Natural killer cell (primary cell): ENCODE measurements at regions not wholly inside any gene's neighbourhood (a gene's known extent, or its start where the extent isn't known, plus 50 kb on each side); places are given as distances from the start of the nearest gene placed in this dataset.

Source experiments
- ATAC-seq, 3 donors: fragments of 150-1000 bp in 2 of 3; fragments of 200-7000 bp in 1 of 3; cut with Tn5 transposase; 1 replicate in 1 of 3; 2 replicates in 2 of 3; pipeline ENCODE4 v1.10.0; 2021; ENCODE audit warnings: mild to moderate bottlenecking in 2 of 3, moderate library complexity in 2 of 3
- DNase-seq, 2 donors: peaks; one replicate each; pipeline versions ENCODE4 v3.0.0 to v3.0.0-alpha.2; 2013 to 2021; ENCODE audit warnings: mixed read lengths in 1 of 2
- H3K27ac ChIP-seq: one replicate; pipeline ENCODE4 v1.5.1; 2013; ENCODE audit warnings: mild to moderate bottlenecking, low read length
- H3K27me3 ChIP-seq: one replicate; pipeline ENCODE4 v1.6.1; 2013; ENCODE audit warnings: low read length; ENCODE audit not compliant: control insufficient read depth, insufficient read depth
- H3K36me3 ChIP-seq: one replicate; pipeline ENCODE4 v1.6.1; 2013; ENCODE audit warnings: low read length; ENCODE audit not compliant: control insufficient read depth, insufficient read depth
- H3K4me1 ChIP-seq: one replicate; pipeline ENCODE4 v1.6.1; 2013; ENCODE audit warnings: low read length; ENCODE audit not compliant: control insufficient read depth, insufficient read depth
- H3K4me3 ChIP-seq: one replicate; pipeline ENCODE4 v1.5.1; 2013; ENCODE audit warnings: low read length
- H3K9me3 ChIP-seq: one replicate; pipeline ENCODE4 v1.6.1; 2013; ENCODE audit warnings: low read length; ENCODE audit not compliant: control insufficient read depth, insufficient read depth
- H3K27ac Mint-ChIP-seq, 2 donors: one replicate each; pipeline ENCODE4 v1.8.0; 2022; ENCODE audit warnings: mild to moderate bottlenecking in 2 of 2, mixed read lengths in 2 of 2, moderate library complexity in 1 of 2
- H3K27me3 Mint-ChIP-seq, 2 donors: one replicate each; pipeline ENCODE4 v1.8.0; 2022; ENCODE audit warnings: low read depth in 2 of 2, mixed read lengths in 2 of 2
- H3K36me3 Mint-ChIP-seq: one replicate; pipeline ENCODE4 v1.8.0; 2022; ENCODE audit warnings: mixed read lengths
- H3K4me1 Mint-ChIP-seq, 2 donors: one replicate each; pipeline ENCODE4 v1.8.0; 2022; ENCODE audit warnings: mixed read lengths in 2 of 2
- H3K4me3 Mint-ChIP-seq: one replicate; pipeline ENCODE4 v1.8.0; 2022; ENCODE audit warnings: mild to moderate bottlenecking, moderate library complexity, mixed read lengths
- H3K9me3 Mint-ChIP-seq, 2 donors: one replicate each; pipeline ENCODE4 v1.8.0; 2022; ENCODE audit warnings: mixed read lengths in 2 of 2
- CTCF ChIP-seq: fragments of 200-600 bp; IDR thresholded peaks from one replicate; pipeline ENCODE4 v1.8.0; 2022; ENCODE audit warnings: antibody characterized with exemption
- WGBS: methylation state at CpG from one replicate; pipeline ENCODE4 v1.1.7; 2013; ENCODE audit warnings: missing lambda C conversion rate; ENCODE audit not compliant: insufficient coverage; 5-methylcytosine and 5-hydroxymethylcytosine counted together
- intact Hi-C: fragments of 100-400 bp; cut with micrococcal nuclease; formaldehyde crosslinking; loops from one replicate; pipeline ENCODE4 v1.14.2; 2022

DNA sequence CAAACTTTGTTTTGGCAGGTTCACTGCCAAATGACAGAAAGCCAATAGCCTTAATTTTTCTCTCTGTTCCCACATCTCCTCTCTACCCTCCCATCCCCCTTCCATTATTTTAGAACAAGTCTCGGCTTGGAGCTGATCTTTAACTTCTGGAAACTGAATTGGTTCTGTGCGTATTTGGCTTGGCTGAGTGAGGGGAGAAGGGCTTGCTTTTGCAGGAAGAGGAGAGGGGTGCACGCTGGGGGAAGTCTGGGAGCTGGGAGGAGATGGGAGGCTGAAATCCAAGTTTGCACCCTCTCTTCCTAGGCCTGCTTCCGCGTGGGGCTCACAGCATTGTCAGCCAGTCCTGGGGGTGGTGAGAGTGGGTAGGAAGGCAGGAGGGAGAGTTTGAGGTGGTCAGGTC lies 176.1 kb upstream of the SPRED2 start:
- intact Hi-C loops, result no loop called here
- Histone ChIP-seq H3K27me3 (no peaks in the 10 kb centered on the region), H3K27ac (no peak overlapping the region), H3K36me3 (no peaks in the 10 kb centered on the region), H3K9me3 (no peaks in the 10 kb centered on the region), H3K4me1 (peaks cover 12% of the 10 kb centered on the region), H3K4me3 (no peak overlapping the region)
- ATAC-seq (no peak), DNase-seq (no peak)
- H3K27me3 Mint-ChIP-seq, result peaks cover 3 to 9% of the 10 kb centered on the region in 2 donors
- H3K36me3 Mint-ChIP-seq, result no peaks in the 10 kb centered on the region
- no peaks in the 10 kb centered on the region for H3K9me3 Mint-ChIP-seq
- no peak overlapping the region for H3K4me3 Mint-ChIP-seq
- H3K4me1 Mint-ChIP-seq, result no peaks in the 10 kb centered on the region
- 82% methylated on average over 5 of the region's 5 CpGs for WGBS
- TF ChIP-seq CTCF, result no peak
- H3K27ac Mint-ChIP-seq, result no peak overlapping the region

DNA sequence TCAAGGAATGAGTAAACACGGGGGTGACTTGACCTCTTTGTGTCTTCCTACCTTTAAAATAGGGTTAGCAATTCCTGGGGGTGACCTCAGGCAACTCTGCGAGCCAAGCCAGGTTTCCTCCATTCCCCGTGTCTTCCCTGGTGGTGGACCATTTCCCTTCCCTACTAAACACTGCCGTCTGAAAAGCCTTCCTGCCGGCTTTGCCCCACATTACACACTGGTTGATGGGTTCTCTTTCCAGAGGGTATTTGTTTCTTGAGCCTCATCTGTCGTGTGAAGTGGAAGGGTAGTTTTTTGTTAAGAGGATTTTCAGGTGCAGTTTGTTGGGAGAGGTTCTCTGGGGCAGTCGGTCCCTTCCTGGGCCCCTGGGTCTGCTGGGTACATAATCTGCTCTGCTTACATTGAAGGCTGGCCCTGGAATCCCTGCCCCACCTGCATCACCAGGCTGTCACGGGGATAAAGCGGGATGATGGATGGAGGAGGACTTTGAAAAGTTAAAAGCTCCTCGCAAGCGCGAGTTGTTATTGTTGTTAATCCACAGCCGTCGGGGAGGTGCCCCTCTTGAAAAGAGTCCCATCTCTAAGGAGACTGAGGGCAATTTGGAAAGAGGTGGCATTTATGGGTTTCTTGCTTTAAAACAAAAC lies 175.4 kb upstream of the SPRED2 start:
- intact Hi-C loops, result no loop called here
- peaks cover 12% of the 10 kb centered on the region for H3K4me1 ChIP-seq
- 91% methylated on average over 12 of the region's 14 CpGs for WGBS

GRCh38 chr2:65605743-65606058 lies 173.3 kb upstream of the SPRED2 start:
- H3K27ac ChIP-seq, result peak overlapping the region; percentile 35

More for the DNA sequence above, 175.4 kb upstream of the SPRED2 start:
- Histone ChIP-seq H3K9me3 (no peaks in the 10 kb centered on the region), H3K27ac (no peak overlapping the region), H3K27me3 (no peaks in the 10 kb centered on the region), H3K36me3 (no peaks in the 10 kb centered on the region), H3K4me3 (no peak overlapping the region)
- Mint-ChIP-seq H3K27me3 (peaks cover 3 to 9% of the 10 kb centered on the region in 2 donors), H3K4me1 (no peaks in the 10 kb centered on the region), H3K27ac (no peak overlapping the region), H3K4me3 (no peak overlapping the region), H3K9me3 (no peaks in the 10 kb centered on the region), H3K36me3 (no peaks in the 10 kb centered on the region)
- no peak for DNase-seq
- TF ChIP-seq CTCF, result no peak
- no peak for ATAC-seq

More at GRCh38 chr2:65605743-65606058, 173.3 kb upstream of the SPRED2 start:
- no peak for TF ChIP-seq CTCF
- Mint-ChIP-seq H3K27me3 (peaks cover 0 to 9% of the 10 kb centered on the region in 2 donors), H3K4me1 (no peaks in the 10 kb centered on the region), H3K36me3 (no peaks in the 10 kb centered on the region), H3K9me3 (no peaks in the 10 kb centered on the region), H3K4me3 (no peak overlapping the region), H3K27ac (no peak overlapping the region)
- H3K9me3 ChIP-seq, result no peaks in the 10 kb centered on the region
- ATAC-seq (no peak), DNase-seq (no peak)
- H3K36me3 ChIP-seq, result no peaks in the 10 kb centered on the region
- intact Hi-C loops, result no loop called here
- peaks cover 12% of the 10 kb centered on the region for H3K4me1 ChIP-seq
- no peak overlapping the region for H3K4me3 ChIP-seq
- H3K27me3 ChIP-seq, result no peaks in the 10 kb centered on the region
